Smooth muscle cell (in vitro differentiated cells): ENCODE measurements at regions not wholly inside any gene's neighbourhood (a gene's known extent, or its start where the extent isn't known, plus 50 kb on each side); places are given as distances from the start of the nearest gene placed in this dataset.

Experiments
- DNase-seq: peaks from one replicate; lab custom pipeline; 2025; ENCODE audit not compliant: unreplicated experiment; lab: John Stamatoyannopoulos, UW
- H2AFZ ChIP-seq: fragments of 200-600 bp; sonication (generic); 2 replicates; pipeline ENCODE4 v1.6.0; 2016; ENCODE audit warnings: antibody characterized with exemption, low read depth, mild to moderate bottlenecking
- H3F3A ChIP-seq: fragments of 200-600 bp; sonication (generic); 2 replicates; pipeline ENCODE4 v1.6.0; 2017; ENCODE audit warnings: antibody characterized with exemption, low read depth
- H3K27ac ChIP-seq: fragments of 200-600 bp; sonication (generic); 2 replicates; pipeline ENCODE4 v1.5.1; 2016; ENCODE audit warnings: low read depth, mild to moderate bottlenecking
- H3K27me3 ChIP-seq: fragments of 200-600 bp; sonication (generic); 2 replicates; pipeline ENCODE4 v1.6.1; 2016; ENCODE audit warnings: low read depth, mild to moderate bottlenecking
- H3K36me3 ChIP-seq: fragments of 200-600 bp; sonication (generic); 2 replicates; pipeline ENCODE4 v1.5.1; 2016; ENCODE audit warnings: low read depth
- H3K4me1 ChIP-seq: fragments of 200-600 bp; sonication (generic); 2 replicates; pipeline ENCODE4 v1.5.1; 2016; ENCODE audit warnings: low read depth
- H3K4me2 ChIP-seq: fragments of 200-600 bp; sonication (generic); 2 replicates; pipeline ENCODE4 v1.6.0; 2016; ENCODE audit warnings: mild to moderate bottlenecking
- H3K4me3 ChIP-seq: fragments of 200-600 bp; sonication (generic); 2 replicates; pipeline ENCODE4 v1.5.1; 2016; ENCODE audit warnings: mild to moderate bottlenecking
- H3K79me2 ChIP-seq: fragments of 200-600 bp; sonication (generic); 2 replicates; pipeline ENCODE4 v1.6.0; 2016; ENCODE audit warnings: low read depth, mild to moderate bottlenecking
- H3K9ac ChIP-seq: fragments of 200-600 bp; sonication (generic); 2 replicates; pipeline ENCODE4 v1.6.0; 2016; ENCODE audit warnings: low read depth
- H3K9me3 ChIP-seq: fragments of 200-600 bp; sonication (generic); replicated peaks from 2 replicates; pipeline ENCODE4 v1.5.1; 2016; ENCODE audit warnings: low read depth
- H4K20me1 ChIP-seq: fragments of 200-600 bp; sonication (generic); 2 replicates; pipeline ENCODE4 v1.6.0; 2016; ENCODE audit warnings: low read depth
- WGBS: methylation state at CpG from one replicate; pipeline ENCODE4 v1.1.7; 2016; ENCODE audit warnings: low lambda C conversion rate; 5-methylcytosine and 5-hydroxymethylcytosine counted together
- TF ChIP-seq, protein P1 (sequence below): fragments of 200-600 bp; sonication (generic); IDR thresholded peaks from 2 replicates; pipeline ENCODE4 v1.5.1; 2017; ENCODE audit warnings: borderline replicate concordance, mild to moderate bottlenecking, antibody characterized with exemption; ENCODE audit not compliant: insufficient read depth, poor library complexity, severe bottlenecking

DNA sequence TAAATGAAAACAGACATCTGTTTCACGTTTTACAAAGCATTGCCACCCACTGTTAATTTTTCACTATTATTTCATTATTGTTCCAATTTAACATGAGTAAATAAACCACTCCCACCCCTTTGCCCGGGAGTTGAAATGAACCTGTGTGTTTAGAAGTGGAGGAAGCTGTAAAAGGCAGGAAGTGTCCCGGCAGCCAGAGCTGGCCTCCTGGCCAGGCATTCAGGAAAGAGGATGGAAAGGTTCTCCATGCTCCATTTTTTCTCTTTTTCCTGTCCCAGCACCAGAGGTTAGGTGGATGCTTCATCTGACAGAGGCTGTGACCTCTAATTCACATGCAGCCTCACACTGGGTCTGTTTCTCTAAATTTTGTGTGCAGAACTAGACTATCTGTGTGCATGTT is 55.5 kb upstream of the LNX1 start:
- Histone ChIP-seq H4K20me1 (no peaks in the 10 kb centered on the region), H3K4me2 (no peak overlapping the region), H3K27me3 (no peaks in the 10 kb centered on the region), H3K27ac (no peak overlapping the region), H3K9ac (no peak overlapping the region), H2AFZ (no peak overlapping the region), H3K4me3 (no peak overlapping the region), H3K79me2 (no peaks in the 10 kb centered on the region), H3F3A (no peaks in the 10 kb centered on the region), H3K36me3 (no peaks in the 10 kb centered on the region), H3K9me3 (no peaks in the 10 kb centered on the region), H3K4me1 (no peaks in the 10 kb centered on the region)
- no peak for DNase-seq
- TF ChIP-seq, protein P1, sequence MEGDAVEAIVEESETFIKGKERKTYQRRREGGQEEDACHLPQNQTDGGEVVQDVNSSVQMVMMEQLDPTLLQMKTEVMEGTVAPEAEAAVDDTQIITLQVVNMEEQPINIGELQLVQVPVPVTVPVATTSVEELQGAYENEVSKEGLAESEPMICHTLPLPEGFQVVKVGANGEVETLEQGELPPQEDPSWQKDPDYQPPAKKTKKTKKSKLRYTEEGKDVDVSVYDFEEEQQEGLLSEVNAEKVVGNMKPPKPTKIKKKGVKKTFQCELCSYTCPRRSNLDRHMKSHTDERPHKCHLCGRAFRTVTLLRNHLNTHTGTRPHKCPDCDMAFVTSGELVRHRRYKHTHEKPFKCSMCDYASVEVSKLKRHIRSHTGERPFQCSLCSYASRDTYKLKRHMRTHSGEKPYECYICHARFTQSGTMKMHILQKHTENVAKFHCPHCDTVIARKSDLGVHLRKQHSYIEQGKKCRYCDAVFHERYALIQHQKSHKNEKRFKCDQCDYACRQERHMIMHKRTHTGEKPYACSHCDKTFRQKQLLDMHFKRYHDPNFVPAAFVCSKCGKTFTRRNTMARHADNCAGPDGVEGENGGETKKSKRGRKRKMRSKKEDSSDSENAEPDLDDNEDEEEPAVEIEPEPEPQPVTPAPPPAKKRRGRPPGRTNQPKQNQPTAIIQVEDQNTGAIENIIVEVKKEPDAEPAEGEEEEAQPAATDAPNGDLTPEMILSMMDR, result no peak
- WGBS, result 71% methylated on average over 3 of the region's 3 CpGs

DNA sequence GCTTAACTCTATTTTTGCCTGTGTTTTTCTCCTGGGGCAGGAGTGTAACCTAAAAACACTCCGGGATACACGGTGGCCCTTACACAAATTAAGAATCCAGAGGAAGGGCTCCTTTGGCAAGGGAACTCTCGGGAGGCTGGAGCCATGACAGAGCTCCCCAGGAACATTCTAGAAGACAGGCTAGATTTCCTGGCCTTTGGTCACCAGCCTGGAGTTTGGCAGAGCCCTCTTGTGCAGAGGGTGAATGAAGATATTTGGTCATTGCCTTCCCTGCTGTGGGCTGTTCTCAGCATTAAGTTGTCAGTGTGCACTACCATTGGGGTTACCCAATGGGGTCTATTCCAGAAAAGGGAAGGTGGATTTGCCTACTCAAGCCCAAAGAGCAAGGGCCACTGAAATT is 53.8 kb upstream of the LNX1 start:
- no peak for DNase-seq
- H3K9me3 ChIP-seq, result no peaks in the 10 kb centered on the region
- TF ChIP-seq, protein P1, result no peak
- no peaks in the 10 kb centered on the region for H3K4me1 ChIP-seq
- no peaks in the 10 kb centered on the region for H3F3A ChIP-seq
- H3K36me3 ChIP-seq, result no peaks in the 10 kb centered on the region
- no peaks in the 10 kb centered on the region for H4K20me1 ChIP-seq
- H3K79me2 ChIP-seq, result no peaks in the 10 kb centered on the region
- 90% methylated on average over 3 of the region's 3 CpGs for WGBS
- H3K9ac ChIP-seq, result no peak overlapping the region
- H3K27ac ChIP-seq, result peak overlapping the region; percentile 22
- no peaks in the 10 kb centered on the region for H3K27me3 ChIP-seq
- no peak overlapping the region for H3K4me2 ChIP-seq
- H2AFZ ChIP-seq, result no peak overlapping the region
- H3K4me3 ChIP-seq, result no peak overlapping the region

DNA sequence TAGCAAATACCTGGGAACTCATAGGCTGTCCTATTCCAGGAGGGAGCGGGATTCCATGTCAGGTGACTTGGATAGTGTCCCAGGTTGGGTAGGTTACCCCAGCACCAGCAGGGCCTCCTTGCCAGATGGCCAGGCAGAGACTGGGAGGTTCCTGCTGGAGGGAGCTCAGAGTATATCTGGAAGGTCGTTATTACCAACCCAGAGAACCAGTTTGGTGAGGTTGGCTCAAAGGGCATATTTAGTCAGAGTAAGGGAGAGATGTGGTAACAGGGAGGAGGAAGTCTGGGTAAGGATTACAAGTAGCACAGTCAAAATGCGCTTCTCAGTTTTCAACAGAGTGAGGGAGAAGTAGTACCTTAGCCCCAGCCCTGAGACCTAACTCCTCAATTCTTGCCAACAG is 53.3 kb upstream of the LNX1 start:
- TF ChIP-seq, protein P1, result no peak
- H3K79me2 ChIP-seq, result no peaks in the 10 kb centered on the region
- H3K4me2 ChIP-seq, result no peak overlapping the region
- no peaks in the 10 kb centered on the region for H3K4me1 ChIP-seq
- DNase-seq, result no peak
- H3K27ac ChIP-seq, result peak overlapping the region; percentile 22
- no peaks in the 10 kb centered on the region for H3K36me3 ChIP-seq
- H3K27me3 ChIP-seq, result no peaks in the 10 kb centered on the region
- H3F3A ChIP-seq, result no peaks in the 10 kb centered on the region
- no peaks in the 10 kb centered on the region for H4K20me1 ChIP-seq
- H3K9me3 ChIP-seq, result no peaks in the 10 kb centered on the region
- no peak overlapping the region for H2AFZ ChIP-seq
- H3K9ac ChIP-seq, result no peak overlapping the region
- WGBS, result 70% methylated on average over 3 of the region's 3 CpGs
- H3K4me3 ChIP-seq, result no peak overlapping the region
